ENCODE measurements at regions not wholly inside any gene's neighbourhood (a gene's known extent, or its start where the extent isn't known, plus 50 kb on each side); places are given as distances from the start of the nearest gene placed in this dataset.
"Not testable (repeated sequence)": the region's sequence is repeated elsewhere in the genome, so short reads cannot be mapped to it uniquely, and the experiment has no call there.

DNA sequence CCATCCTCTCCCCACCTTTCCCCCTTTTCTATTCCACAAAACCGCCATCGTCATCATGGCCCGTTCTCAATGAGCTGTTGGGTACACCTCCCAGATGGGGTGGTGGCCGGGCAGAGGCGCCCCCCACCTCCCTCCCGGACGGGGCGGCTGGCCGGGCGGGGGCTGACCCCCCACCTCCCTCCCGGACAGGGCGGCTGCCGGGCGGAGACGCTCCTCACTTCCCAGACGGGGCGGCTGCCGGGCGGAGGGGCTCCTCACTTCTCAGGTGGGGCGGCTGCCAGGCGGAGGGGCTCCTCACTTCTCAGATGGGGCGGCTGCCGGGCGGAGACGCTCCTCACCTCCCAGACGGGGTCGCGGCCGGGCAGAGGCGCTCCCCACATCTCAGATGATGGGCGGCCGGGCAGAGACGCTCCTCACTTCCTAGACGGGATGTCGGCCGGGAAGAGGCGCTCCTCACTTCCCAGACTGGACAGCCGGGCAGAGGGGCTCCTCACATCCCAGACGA lies 404.4 kb upstream of the BTBD3 start:
- H3K9ac ChIP-seq (ENCODE audit: low read length); H3K4ac ChIP-seq (ENCODE audit: low read depth in 1 of 2, low read length in 2 of 2); H2BK120ac ChIP-seq (ENCODE audit: low read depth, low read length); H3K4me2 ChIP-seq (ENCODE audit: low read length, poor library complexity, severe bottlenecking); H3K18ac ChIP-seq (ENCODE audit: low read depth in 1 of 2, low read length in 2 of 2); H2BK12ac ChIP-seq (ENCODE audit: low read length in 2 of 2); H3K14ac ChIP-seq (ENCODE audit: low read length in 2 of 2); H3K36me3 ChIP-seq (ENCODE audit: control insufficient read depth in 1 of 2, insufficient read depth in 2 of 2, low read depth in 1 of 2, low read length in 2 of 2); H3K27ac ChIP-seq (ENCODE audit: low read length, poor library complexity, severe bottlenecking); H2BK15ac ChIP-seq (ENCODE audit: low read depth, poor library complexity, severe bottlenecking); H4K91ac ChIP-seq (ENCODE audit: low read length); H4K8ac ChIP-seq (ENCODE audit: low read length); H3K27me3 ChIP-seq (ENCODE audit: control insufficient read depth in 1 of 2, insufficient read depth in 1 of 2, low read length in 2 of 2); H3K4me3 ChIP-seq (ENCODE audit: insufficient read depth in 1 of 2, low read depth in 1 of 2, low read length in 2 of 2); H2BK5ac ChIP-seq (ENCODE audit: low read depth, low read length, poor library complexity, severe bottlenecking); H2AFZ ChIP-seq (ENCODE audit: low read depth, low read length); H3K9me3 ChIP-seq (ENCODE audit: control insufficient read depth, low read length); DNase-seq; H3K23ac ChIP-seq (ENCODE audit: low read length in 2 of 2); H2AK5ac ChIP-seq (ENCODE audit: low read length, severe bottlenecking); H3K4me1 ChIP-seq (ENCODE audit: control insufficient read depth, insufficient read depth, low read depth, low read length); H3K79me1 ChIP-seq (replicated peaks; ENCODE audit: low read length, poor library complexity, severe bottlenecking): not testable (repeated sequence)
- 94% methylated on average over 17 of the region's 39 CpGs for WGBS

- no peak overlapping the region for H2BK120ac ChIP-seq (ENCODE audit: low read depth, low read length)
- no peak overlapping the region for H4K8ac ChIP-seq (ENCODE audit: low read length)
- no peak overlapping the region for H4K91ac ChIP-seq (ENCODE audit: low read length)
- no peak overlapping the region for H3K18ac ChIP-seq (ENCODE audit: low read depth in 1 of 2, low read length in 2 of 2)
- no peaks in the 10 kb centered on the region for H3K36me3 ChIP-seq (ENCODE audit: control insufficient read depth in 1 of 2, insufficient read depth in 2 of 2, low read depth in 1 of 2, low read length in 2 of 2)
- H3K23ac ChIP-seq (ENCODE audit: low read length in 2 of 2) = no peak overlapping the region
- no peaks in the 10 kb centered on the region for H3K9me3 ChIP-seq (ENCODE audit: control insufficient read depth, low read length)
- no peak overlapping the region for H3K14ac ChIP-seq (ENCODE audit: low read length in 2 of 2)
- no peak overlapping the region for H2BK5ac ChIP-seq (ENCODE audit: low read depth, low read length, poor library complexity, severe bottlenecking)
- no peak overlapping the region for H3K4me3 ChIP-seq (ENCODE audit: insufficient read depth in 1 of 2, low read depth in 1 of 2, low read length in 2 of 2)
- H3K27me3 ChIP-seq (ENCODE audit: control insufficient read depth in 1 of 2, insufficient read depth in 1 of 2, low read length in 2 of 2) = peaks cover 0 to 3% of the 10 kb centered on the region in 2 experiments
- H2BK15ac ChIP-seq (ENCODE audit: low read depth, poor library complexity, severe bottlenecking) = no peak overlapping the region
- H3K4ac ChIP-seq (ENCODE audit: low read depth in 1 of 2, low read length in 2 of 2) = no peak overlapping the region
- no peaks in the 10 kb centered on the region for H3K4me1 ChIP-seq (ENCODE audit: control insufficient read depth, insufficient read depth, low read depth, low read length)
- no peak overlapping the region for H2BK12ac ChIP-seq (ENCODE audit: low read length in 2 of 2)
- no peak overlapping the region for H3K9ac ChIP-seq (ENCODE audit: low read length)
- no peak overlapping the region for H3K4me2 ChIP-seq (ENCODE audit: low read length, poor library complexity, severe bottlenecking)
- H2AFZ ChIP-seq (ENCODE audit: low read depth, low read length) = no peak overlapping the region
- no peak for DNase-seq
- no peak overlapping the region for H3K27ac ChIP-seq (ENCODE audit: low read length, poor library complexity, severe bottlenecking)
- WGBS = 93% methylated on average over 4 of the region's 4 CpGs
- no peaks in the 10 kb centered on the region for H3K79me1 ChIP-seq (replicated peaks; ENCODE audit: low read length, poor library complexity, severe bottlenecking)
- no peak overlapping the region for H2AK5ac ChIP-seq (ENCODE audit: low read length, severe bottlenecking)
These were observed 401.2 kb upstream of the BTBD3 start for GRCh38 chr20:11516448-11516847.

DNA sequence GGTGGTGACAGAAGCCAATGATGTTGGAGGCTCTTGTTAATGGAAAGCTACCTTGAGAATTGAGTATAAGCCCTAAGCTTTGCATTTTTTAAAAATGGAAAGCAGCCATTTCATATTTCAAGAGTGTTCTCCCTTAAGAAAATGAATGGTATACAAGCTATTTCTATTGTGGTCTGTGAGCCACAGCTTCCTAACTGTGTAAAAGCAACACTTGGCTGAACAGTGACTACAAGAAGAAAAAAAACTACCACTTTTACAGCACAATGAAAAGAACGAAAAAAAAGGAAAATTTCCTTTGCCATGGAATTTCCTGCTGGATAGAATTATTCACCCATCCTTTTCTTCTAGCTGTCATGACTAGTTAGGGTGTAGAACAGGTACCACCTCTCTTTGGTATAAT lies 397.1 kb upstream of the BTBD3 start:
- H2BK12ac ChIP-seq (ENCODE audit: low read length in 2 of 2) = no peak overlapping the region
- WGBS = 40% methylated on average over 1 of the region's 1 CpG
- H2BK15ac ChIP-seq (ENCODE audit: low read depth, poor library complexity, severe bottlenecking) = no peak overlapping the region
- peaks cover 0 to 7% of the 10 kb centered on the region in 2 experiments for H3K27me3 ChIP-seq (ENCODE audit: control insufficient read depth in 1 of 2, insufficient read depth in 1 of 2, low read length in 2 of 2)
- no peak overlapping the region for H4K91ac ChIP-seq (ENCODE audit: low read length)
- H3K23ac ChIP-seq (ENCODE audit: low read length in 2 of 2) = no peak overlapping the region
- H2BK120ac ChIP-seq (ENCODE audit: low read depth, low read length) = no peak overlapping the region
- no peak overlapping the region for H4K8ac ChIP-seq (ENCODE audit: low read length)
- H2BK5ac ChIP-seq (ENCODE audit: low read depth, low read length, poor library complexity, severe bottlenecking) = no peak overlapping the region
- no peak overlapping the region for H2AK5ac ChIP-seq (ENCODE audit: low read length, severe bottlenecking)
- H3K4me1 ChIP-seq (ENCODE audit: control insufficient read depth, insufficient read depth, low read depth, low read length) = no peaks in the 10 kb centered on the region
- H3K4ac ChIP-seq (ENCODE audit: low read depth in 1 of 2, low read length in 2 of 2) = no peak overlapping the region
- no peak overlapping the region for H3K27ac ChIP-seq (ENCODE audit: low read length, poor library complexity, severe bottlenecking)
- no peaks in the 10 kb centered on the region for H3K36me3 ChIP-seq (ENCODE audit: control insufficient read depth in 1 of 2, insufficient read depth in 2 of 2, low read depth in 1 of 2, low read length in 2 of 2)
- H3K4me2 ChIP-seq (ENCODE audit: low read length, poor library complexity, severe bottlenecking) = no peak overlapping the region
- no peak overlapping the region for H2AFZ ChIP-seq (ENCODE audit: low read depth, low read length)
- H3K9me3 ChIP-seq (ENCODE audit: control insufficient read depth, low read length) = peaks cover 9% of the 10 kb centered on the region
- no peak overlapping the region for H3K14ac ChIP-seq (ENCODE audit: low read length in 2 of 2)
- no peak overlapping the region for H3K9ac ChIP-seq (ENCODE audit: low read length)
- no peaks in the 10 kb centered on the region for H3K79me1 ChIP-seq (replicated peaks; ENCODE audit: low read length, poor library complexity, severe bottlenecking)
- H3K18ac ChIP-seq (ENCODE audit: low read depth in 1 of 2, low read length in 2 of 2) = no peak overlapping the region
- DNase-seq = no peak
- no peak overlapping the region for H3K4me3 ChIP-seq (ENCODE audit: insufficient read depth in 1 of 2, low read depth in 1 of 2, low read length in 2 of 2)

DNA sequence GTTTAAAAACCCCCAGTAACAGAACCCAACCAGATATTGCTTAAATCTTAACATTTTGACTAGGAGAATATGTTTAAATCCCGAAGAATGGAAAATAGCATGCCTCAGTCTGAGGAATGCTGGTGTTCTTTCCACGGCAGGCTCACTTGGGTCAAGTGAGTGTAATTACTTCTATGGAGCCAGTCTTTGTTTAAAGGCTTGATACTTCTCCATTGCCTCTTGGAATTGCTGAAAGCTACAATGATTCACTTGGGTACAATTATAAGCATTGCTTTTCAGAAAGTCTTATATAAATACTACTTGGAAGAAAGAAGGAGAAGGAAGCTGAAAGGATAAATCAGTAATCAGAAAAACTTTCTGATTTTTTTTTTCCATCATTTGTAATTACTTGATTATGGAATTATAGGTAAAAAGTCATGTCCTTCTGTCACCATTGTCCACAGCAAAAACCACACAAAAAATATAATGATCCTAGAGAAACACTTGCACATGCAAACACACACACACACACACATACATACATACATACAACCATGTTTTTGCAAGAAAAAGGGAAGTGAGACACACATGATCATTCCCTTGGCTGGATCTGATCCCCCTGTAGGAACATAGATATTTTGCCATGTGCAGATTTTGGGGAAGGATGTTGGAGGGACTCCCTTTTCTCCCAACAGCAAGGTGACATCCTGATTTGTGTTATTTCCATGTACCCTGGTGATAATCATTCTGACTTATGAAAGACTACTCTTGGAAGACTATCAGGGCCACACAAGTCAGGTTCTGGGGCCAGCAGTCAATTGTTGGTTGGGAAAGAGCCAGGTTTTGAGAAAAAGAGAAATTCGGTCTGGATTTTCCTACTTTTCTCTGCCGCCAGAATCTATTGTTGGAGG lies 396.0 kb upstream of the BTBD3 start:
- no peak overlapping the region for H3K18ac ChIP-seq (ENCODE audit: low read depth in 1 of 2, low read length in 2 of 2)
- no peak overlapping the region for H2AK5ac ChIP-seq (ENCODE audit: low read length, severe bottlenecking)
- H3K9ac ChIP-seq (ENCODE audit: low read length) = no peak overlapping the region
- H3K79me1 ChIP-seq (replicated peaks; ENCODE audit: low read length, poor library complexity, severe bottlenecking) = no peaks in the 10 kb centered on the region
- H3K9me3 ChIP-seq (ENCODE audit: control insufficient read depth, low read length) = peaks cover 12% of the 10 kb centered on the region
- no peak overlapping the region for H3K4me3 ChIP-seq (ENCODE audit: insufficient read depth in 1 of 2, low read depth in 1 of 2, low read length in 2 of 2)
- H3K27me3 ChIP-seq (ENCODE audit: control insufficient read depth in 1 of 2, insufficient read depth in 1 of 2, low read length in 2 of 2) = peaks cover 0 to 7% of the 10 kb centered on the region in 2 experiments
- no peak overlapping the region for H3K14ac ChIP-seq (ENCODE audit: low read length in 2 of 2)
- no peak overlapping the region for H4K91ac ChIP-seq (ENCODE audit: low read length)
- no peaks in the 10 kb centered on the region for H3K4me1 ChIP-seq (ENCODE audit: control insufficient read depth, insufficient read depth, low read depth, low read length)
- H3K4ac ChIP-seq (ENCODE audit: low read depth in 1 of 2, low read length in 2 of 2) = no peak overlapping the region
- H2BK12ac ChIP-seq (ENCODE audit: low read length in 2 of 2) = no peak overlapping the region
- H3K27ac ChIP-seq (ENCODE audit: low read length, poor library complexity, severe bottlenecking) = no peak overlapping the region
- H2AFZ ChIP-seq (ENCODE audit: low read depth, low read length) = no peak overlapping the region
- no peak overlapping the region for H3K23ac ChIP-seq (ENCODE audit: low read length in 2 of 2)
- no peak overlapping the region for H2BK15ac ChIP-seq (ENCODE audit: low read depth, poor library complexity, severe bottlenecking)
- no peak overlapping the region for H3K4me2 ChIP-seq (ENCODE audit: low read length, poor library complexity, severe bottlenecking)
- WGBS = 78% methylated on average over 4 of the region's 4 CpGs
- H3K36me3 ChIP-seq (ENCODE audit: control insufficient read depth in 1 of 2, insufficient read depth in 2 of 2, low read depth in 1 of 2, low read length in 2 of 2) = no peaks in the 10 kb centered on the region
- H2BK120ac ChIP-seq (ENCODE audit: low read depth, low read length) = no peak overlapping the region
- no peak overlapping the region for H2BK5ac ChIP-seq (ENCODE audit: low read depth, low read length, poor library complexity, severe bottlenecking)
- no peak overlapping the region for H4K8ac ChIP-seq (ENCODE audit: low read length)
- no peak for DNase-seq

All from mesenchymal stem cell (in vitro differentiated cells and primary cell).